Tibial nerve (tissue), 4 donors: ENCODE measurements at regions not wholly inside any gene's neighbourhood (a gene's known extent, or its start where the extent isn't known, plus 50 kb on each side); places are given as distances from the start of the nearest gene placed in this dataset.

Experiments used
- EP300 ChIP-seq, 2 donors: sonication (generic); formaldehyde crosslinking; IDR thresholded peaks; one replicate each; pipeline ENCODE4 v1.6.1; 2017; ENCODE audit warnings: antibody characterized with exemption in 2 of 2, mild to moderate bottlenecking in 1 of 2
- TF ChIP-seq, protein P1 (sequence below), 5 experiments: fragments of 200-600 bp in 3 of 5; fragments of 450-650 bp in 2 of 5; sonication (generic) in 3 of 5; IDR thresholded peaks; one replicate each; pipeline ENCODE4 v1.5.1; 2016 to 2019; ENCODE audit warnings: antibody characterized with exemption in 5 of 5, mild to moderate bottlenecking in 3 of 5, moderate library complexity in 2 of 5

DNA sequence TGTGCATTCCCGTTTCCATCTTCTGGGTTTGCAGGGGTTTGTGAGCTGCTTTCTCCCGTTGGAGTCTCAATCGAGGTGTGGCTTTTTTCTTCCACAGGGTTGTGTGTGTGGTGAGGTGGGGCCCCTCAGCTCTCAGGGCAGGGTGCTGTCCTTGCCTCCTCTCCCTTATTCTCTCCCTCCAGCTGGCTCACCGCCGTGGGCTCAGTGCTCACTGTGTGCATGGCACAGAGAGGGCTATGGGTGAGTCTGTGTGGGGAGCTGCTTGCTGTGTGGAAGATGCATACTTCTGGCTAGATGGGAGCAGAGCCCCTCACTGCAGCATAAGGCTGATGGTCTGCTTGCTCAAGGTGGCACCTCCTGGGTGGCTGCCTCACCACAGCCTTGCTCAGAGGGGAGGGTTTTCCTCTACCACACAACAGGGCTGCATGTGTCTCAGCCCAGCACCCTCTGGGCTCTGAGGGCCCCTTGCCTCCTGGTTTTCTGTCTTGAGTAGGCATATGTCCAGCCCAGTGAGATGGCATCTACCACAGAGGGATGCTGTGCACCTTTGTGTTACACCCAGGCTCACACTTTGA lies 203.1 kb upstream of the B3GAT1 start:
- no peak for TF ChIP-seq EP300 (IDR thresholded peaks at IDR 0.05)
- TF ChIP-seq, protein P1, sequence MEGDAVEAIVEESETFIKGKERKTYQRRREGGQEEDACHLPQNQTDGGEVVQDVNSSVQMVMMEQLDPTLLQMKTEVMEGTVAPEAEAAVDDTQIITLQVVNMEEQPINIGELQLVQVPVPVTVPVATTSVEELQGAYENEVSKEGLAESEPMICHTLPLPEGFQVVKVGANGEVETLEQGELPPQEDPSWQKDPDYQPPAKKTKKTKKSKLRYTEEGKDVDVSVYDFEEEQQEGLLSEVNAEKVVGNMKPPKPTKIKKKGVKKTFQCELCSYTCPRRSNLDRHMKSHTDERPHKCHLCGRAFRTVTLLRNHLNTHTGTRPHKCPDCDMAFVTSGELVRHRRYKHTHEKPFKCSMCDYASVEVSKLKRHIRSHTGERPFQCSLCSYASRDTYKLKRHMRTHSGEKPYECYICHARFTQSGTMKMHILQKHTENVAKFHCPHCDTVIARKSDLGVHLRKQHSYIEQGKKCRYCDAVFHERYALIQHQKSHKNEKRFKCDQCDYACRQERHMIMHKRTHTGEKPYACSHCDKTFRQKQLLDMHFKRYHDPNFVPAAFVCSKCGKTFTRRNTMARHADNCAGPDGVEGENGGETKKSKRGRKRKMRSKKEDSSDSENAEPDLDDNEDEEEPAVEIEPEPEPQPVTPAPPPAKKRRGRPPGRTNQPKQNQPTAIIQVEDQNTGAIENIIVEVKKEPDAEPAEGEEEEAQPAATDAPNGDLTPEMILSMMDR (IDR thresholded peaks at IDR 0.05) = no peak
